Epithelial cell of prostate (primary cell): ENCODE measurements at regions not wholly inside any gene's neighbourhood (a gene's known extent, or its start where the extent isn't known, plus 50 kb on each side); places are given as distances from the start of the nearest gene placed in this dataset.
"Not testable (repeated sequence)": the region's sequence is repeated elsewhere in the genome, so short reads cannot be mapped to it uniquely, and the experiment has no call there.

ENCODE experiments used
- DNase-seq: peaks from one replicate; pipeline ENCODE4 v3.0.0-alpha.2; 2011; ENCODE audit warnings: low read depth, low spot score
- H3K27ac ChIP-seq: fragments of 450-650 bp; 2 replicates; pipeline ENCODE4 v1.5.1; 2017; ENCODE audit warnings: mild to moderate bottlenecking

- H3K27ac ChIP-seq: no peak overlapping the region
- DNase-seq: peak; percentile 73
Observed at GRCh38 chr7:104956753-104957450, 57.1 kb upstream of the KMT2E start.

DNA sequence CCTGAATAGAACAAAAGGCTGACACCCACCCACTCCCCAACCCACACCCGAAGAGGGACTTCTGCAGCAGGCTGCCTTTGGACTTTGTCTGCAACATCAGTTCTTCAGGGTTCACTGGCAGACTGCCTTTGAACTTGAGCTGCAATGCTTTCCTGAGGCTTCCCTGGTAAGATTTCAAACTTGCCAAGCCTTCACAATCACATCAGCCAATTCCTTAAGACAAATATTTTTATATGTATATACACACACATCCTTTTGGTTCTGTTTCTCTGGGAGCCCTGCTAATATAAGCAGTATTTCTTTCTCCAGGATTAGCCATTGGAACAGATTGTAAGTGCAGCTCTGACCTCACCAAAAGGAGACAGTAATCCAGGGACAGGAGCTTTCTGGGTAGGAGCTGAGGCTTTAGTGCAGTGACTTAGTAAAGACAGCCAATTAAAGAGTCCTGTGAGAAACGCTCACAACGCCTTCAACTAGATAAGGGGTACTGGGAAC, 55.6 kb upstream of the KMT2E start:
- DNase-seq: no peak
- H3K27ac ChIP-seq: no peak overlapping the region

DNA sequence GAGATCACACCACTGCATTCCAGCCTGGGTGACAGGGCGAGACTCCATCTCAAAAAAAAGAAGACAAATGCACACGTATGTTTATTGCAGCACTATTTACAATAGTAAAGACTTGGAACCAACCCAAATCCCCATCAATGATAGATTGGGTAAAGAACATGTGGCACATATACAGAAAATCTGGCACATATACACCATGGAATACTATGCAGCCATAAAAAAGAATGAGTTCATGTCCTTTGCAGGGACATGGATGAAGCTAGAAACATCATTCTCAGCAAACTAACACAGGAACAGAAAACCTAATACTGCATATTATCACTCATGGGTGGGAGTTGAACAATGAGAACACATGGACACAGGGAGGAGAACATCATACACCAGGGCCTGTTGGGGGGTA, 54.5 kb upstream of the KMT2E start:
- H3K27ac ChIP-seq, DNase-seq: not testable (repeated sequence)

DNA sequence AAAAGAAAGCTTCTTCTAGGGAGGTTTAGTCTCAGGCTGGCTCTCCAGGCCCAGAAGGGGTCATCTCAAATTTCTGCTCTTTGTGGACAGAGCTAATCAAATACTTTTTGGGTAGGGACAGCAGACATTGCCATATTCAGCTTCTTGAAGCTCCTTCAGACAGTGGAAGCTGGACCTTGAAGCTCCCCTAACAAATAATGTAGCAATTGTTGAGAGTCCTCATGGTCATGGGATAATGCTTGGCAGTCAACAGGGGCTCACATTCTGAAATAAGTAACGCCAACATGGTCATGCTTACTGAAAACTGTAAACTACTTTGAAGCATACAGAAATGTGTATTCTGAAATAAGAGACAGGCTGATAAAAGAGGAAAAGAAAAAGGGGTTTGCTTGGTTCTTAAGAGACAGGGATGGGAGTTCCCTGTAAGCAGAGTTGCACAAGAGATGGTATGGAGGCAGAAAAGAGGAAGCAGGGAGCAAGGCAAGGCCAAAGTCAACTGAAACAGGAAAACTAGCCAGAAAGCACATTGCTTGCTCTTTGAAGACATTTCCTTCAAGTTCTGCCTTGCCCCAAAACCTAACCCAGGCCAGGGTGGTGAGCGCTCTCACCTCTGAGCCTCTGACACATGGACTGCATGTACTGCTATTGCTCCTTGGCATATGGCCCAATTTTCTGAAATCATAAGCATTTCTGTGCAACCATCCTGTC, 53.1 kb upstream of the KMT2E start:
- DNase-seq: peak; percentile 45
- H3K27ac ChIP-seq: peak overlapping the region; percentile 78

DNA sequence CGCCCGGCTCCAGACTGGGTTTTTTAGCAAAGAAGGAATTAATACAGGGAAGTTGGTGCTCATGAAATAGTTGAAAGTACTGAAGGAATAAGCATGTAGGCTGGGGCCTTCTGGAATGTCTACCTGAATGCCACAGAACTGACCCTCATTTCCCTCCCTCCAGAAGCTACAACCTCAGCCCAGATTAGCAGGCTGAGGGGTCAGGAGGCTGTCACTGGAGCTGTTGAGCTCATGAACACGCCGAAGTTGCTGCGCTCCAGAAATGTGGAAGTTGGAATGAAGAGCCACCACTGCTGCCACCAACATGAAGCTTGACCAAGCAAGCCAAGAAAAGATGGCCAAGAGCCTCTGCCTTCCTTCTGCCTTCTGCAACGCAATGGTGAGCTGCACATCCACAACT, 52.2 kb upstream of the KMT2E start:
- DNase-seq: no peak
- peak overlapping the region; percentile 78 for H3K27ac ChIP-seq

GRCh38 chr7:104962781-104963180, 51.2 kb upstream of the KMT2E start:
- peak overlapping the region; percentile 78 for H3K27ac ChIP-seq

DNA sequence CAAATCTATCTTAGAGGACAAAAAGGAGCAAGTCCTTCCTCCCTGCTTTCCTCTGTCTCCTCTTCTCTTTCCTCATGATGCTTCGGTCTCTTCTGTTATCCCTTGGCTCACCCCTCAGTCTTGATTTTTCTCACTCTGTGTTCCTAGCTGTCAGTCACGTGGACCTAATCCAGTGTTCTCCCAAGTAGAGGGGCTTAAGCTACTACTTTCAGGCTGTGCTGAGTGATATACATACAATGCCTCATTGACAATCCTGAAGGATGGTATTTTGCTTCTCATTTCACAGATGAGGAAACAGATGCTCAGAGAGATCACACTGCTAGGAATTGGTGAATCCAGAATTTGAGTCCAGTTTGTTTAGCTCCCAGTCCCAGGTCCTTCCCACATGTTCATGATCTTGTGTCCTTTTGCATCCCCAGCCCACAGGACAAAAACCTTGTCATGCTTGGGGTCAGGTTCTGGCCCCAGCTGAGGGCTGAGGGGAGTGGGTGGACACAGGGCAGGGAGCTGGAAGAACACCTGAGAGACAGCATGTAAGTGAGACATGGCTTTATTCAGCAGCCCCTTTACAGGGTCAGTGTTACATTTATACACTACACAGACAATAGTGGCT, 50.5 kb upstream of the KMT2E start:
- DNase-seq: no peak
- H3K27ac ChIP-seq: peak overlapping the region; percentile 78

More at GRCh38 chr7:104962781-104963180, 51.2 kb upstream of the KMT2E start:
- DNase-seq: peak; percentile 89

DNA sequence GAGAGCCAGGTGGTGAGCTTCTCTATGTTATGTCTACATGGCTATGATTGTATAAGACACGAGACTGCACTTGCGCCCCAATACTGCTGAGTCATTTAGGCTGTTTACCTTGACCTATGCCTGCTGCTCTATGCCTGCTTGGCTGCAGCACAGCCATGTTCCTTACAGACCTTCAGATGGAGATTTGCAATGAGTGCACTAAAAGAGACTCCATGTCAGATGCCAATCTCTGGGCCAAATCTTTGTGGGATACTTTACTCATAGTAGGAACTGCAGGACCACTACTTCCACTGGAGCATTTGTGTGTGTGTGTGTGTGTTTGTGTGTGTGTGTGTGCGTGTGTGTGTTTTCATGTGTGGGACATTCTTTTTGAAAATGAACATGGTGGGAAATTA, 50.0 kb upstream of the KMT2E start:
- DNase-seq: peak; percentile 89
- H3K27ac ChIP-seq: peak overlapping the region; percentile 78
